T-helper 1 cell (primary cell): ENCODE measurements at regions not wholly inside any gene's neighbourhood (a gene's known extent, or its start where the extent isn't known, plus 50 kb on each side); places are given as distances from the start of the nearest gene placed in this dataset.

Experiments used
- DNase-seq, 5 donors: peaks; one replicate each; pipeline ENCODE4 v3.0.0-alpha.2; 2012 to 2020

DNA sequence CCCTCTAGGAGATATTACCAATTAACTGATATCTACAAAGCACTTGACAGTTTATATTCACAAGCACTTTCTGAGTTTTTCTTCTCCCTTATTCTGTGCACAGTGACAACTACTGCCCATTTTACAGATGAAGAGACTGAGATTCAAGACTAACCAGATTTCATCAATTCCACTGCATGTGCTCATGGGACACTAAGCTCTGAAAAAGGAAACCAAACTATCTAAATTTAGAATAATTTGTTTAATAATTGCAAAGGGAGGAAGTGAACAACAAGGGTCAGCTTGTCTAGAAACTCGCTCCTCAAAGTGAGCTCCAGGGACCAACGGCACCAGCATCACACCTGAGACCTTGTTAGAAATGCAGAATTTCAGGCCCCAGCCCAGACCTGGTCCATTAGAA lies 50.8 kb upstream of the MYLIP start:
- no peak for DNase-seq

DNA sequence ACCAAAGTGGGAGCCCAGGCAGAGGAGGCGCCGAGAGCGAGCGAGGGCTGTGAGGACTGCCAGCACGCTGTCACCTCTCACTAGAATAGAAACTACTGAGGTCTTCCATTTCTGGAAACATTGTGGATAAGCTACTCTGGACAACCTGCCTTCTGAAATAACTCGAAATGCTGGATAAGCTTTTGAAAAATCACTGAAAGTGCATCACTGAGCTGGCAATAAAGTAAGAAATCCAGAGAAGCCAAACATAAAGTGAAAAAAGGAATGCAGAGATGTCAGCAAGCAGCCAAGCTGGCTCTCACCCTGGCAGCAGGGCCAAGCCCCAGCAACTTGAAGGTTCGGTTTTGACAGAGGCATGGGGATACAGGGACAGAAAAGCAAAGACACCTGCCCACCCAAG lies 59.2 kb upstream of the MYLIP start:
- no peak for DNase-seq

DNA sequence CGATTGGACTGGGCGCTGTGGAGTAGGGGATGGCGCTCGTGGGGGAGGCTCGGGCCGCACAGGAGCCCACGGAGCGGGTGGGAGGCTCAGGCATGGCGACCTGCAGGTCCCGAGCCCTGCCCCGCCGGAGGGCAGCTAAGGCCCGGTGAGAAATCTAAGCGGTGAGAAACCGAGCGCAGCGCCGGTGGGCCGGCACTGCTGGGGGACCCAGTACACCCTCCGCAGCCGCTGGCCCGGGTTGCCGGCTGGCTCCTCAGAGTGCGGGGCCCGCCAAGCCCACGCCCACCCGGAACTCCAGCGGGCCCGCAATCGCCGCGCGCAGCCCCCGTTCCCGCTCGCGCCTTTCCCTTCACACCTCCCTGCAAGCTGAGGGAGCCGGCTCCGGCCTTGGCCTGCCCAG lies 59.7 kb upstream of the MYLIP start:
- DNase-seq = no peak

DNA sequence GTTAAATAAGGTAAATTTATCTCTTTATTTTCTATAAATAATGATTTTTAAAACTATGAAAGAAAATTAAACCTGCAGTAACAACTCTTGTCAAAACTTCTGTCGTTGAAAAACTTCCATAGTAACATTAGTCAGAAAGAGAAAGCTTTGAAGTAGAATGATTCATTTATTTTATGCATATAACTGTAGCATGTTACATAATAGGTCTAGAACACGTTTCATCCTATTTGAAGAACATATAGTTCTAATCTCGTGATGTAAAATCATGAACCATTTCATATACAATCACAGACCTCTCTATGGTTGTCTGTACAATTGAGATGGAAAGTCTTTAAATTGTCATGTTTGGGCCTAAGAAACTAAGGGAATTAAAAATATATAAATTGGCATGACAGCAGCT lies 61.3 kb upstream of the MYLIP start:
- no peak for DNase-seq

DNA sequence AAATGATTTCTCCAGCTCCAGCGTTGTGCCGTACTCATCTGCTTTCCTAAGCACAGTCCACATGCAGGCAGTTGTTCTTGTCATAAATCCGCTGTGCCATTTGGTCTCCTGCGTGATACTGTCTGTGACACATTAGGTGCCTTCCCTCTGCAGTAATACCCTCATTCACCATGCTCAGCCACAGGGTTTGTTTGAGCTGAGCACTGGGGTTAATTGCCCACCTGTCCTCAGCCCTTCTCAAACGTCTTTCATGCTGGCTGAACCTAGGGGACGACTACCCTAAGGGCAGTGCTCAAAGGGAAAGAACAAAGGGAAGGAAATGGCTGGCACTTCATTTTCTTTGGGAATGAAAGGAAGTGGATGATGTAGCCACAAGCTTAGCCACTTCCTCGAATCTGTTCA lies 64.2 kb upstream of the MYLIP start:
- DNase-seq = no peak

DNA sequence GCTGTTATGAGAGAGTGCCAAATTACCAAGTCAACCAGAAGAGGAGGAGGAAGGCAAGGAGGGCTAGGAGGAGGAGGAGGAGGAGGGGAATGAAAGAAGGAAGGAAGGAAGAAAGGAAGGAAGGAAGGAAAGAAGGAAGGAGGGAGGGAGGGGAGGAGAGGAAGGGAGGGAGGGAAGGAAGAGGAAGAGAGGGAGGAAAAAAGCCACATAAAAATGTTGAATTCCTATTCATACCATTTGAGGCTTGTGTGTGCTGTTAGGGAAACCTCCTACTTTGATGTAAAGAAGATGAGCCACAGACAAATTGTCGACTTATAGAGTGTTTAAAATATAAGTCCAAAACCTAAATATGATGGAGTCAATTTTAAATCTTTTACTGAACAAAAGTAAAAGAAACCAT lies 65.3 kb upstream of the MYLIP start:
- no peak for DNase-seq

DNA sequence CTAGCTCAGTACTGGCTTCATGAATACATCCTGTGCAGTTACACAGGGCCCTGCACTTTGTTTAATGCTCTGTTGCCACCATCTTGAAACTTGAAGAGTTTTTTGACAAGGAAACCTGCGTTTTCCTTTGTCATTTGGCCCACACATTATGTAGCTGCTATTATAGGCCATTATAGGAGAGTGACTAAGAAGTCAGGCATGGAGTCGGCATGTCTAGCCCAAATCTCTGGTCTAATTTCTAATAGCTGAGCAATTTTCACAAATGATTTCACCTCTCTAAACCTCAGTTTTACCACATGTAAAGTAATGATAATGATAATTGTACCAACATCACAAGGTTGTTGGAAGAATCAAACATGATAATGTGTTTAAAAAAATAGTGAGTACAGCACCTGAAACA lies 67.1 kb upstream of the MYLIP start:
- DNase-seq = no peak

DNA sequence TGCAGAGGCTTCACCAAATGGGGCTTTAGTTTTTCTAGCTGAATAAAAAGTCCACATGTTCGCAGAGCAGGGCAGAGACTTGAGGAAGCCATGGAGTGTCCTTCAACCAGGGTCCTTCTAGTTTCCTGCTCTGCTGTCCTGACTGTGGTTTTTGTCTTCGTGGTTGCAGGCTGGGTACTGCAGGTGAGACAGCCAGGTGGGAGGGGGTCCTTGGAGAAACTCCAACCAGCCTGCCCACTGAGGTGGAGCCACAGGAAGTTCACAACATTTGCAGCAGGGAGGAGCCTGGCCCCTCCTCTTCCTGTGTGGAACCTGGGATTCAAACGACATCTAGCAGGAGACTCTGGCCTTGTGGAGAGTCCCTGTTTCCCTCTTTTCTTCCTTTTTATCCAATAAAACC lies 68.8 kb upstream of the MYLIP start:
- DNase-seq = no peak

DNA sequence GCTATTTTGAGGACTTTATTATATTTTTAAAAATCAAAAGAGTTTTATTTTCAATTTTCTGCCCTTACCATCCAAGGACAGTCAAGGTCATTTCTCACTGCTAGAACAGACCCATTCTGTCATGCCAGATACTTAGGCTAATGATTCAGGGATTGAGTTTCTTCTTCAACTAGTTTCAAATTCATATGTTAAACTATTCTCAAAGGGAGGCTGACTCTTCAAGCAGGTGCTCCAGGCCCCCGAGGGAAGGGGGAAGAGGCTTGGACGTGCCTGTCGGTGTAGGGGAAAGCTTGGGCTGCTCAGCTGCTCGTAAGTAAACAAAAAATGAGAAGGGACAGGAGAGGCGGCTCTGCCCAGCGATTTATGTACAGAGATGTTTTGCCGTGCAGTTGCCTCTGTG lies 69.4 kb upstream of the MYLIP start:
- no peak for DNase-seq

DNA sequence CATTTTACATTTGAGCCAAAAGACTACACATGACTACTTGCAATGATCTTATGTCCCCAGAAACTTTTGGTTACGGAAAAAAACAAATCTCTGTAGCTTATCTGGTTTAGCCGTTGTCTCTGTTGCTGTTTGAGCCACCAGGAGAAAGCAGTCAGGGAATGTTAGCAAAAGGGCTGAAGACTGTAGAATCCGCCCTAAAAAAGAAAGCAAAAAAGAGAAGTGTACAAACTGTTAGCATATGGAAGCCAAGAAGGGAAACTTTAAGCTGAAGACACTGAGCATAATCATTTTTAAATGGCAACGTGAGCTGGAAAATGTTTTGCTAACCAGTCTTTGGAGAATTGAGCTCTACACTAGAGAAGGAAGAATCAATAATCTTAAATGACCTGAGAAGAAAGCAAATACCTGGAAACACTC lies 69.9 kb upstream of the MYLIP start:
- no peak for DNase-seq

DNA sequence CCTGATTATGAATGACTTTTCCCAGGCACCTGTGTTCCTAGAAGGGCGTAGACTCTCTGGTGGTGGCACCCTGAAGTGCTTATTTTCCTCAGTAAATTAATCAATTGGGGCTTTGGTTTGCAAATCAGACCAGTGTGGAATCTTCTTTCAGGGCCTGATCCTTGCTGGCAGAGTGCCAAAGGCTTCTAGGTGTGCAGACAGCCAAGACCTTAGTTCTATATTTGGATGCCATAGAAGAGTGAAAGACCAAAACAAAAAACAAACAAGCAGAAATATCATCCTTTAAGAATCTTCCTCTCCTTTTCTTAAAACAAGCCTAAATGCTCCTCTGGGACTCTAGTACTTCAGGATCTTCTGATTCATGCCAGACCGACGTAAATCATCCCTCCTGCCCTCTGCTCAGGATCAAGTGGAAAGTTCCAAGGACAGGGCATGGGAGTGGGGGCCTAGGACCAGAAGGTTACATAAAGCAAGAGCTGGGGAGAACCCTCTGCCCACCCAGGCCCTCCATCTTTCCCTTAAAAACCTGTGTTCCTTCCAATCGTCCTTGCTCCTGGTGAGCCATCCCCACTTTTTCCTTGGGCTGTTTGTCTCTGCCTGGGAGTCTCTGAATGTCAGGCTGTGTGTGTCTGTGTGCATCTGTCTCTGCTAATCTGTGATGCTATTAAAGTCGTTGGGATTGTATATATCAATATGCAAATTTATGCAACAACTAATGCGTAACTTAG lies 70.5 kb upstream of the MYLIP start:
- no peak for DNase-seq

DNA sequence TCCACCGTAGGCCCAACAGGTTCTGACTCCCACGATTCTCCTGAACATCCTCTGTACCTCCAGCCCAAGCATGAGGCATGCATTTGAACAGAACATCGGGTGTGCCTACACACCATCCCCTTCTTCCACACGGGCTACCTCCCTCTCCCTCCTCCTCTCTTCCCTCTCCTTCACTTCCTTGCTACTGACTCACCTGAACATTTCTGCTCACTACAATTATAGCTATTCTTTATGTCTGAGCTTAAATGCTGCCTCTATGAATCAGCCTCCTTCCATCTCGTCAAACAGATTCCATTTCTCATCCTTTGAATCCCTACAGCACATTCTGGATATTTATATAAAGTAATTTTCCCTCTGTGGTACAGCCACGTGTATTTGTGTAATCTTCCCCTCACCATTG lies 71.4 kb upstream of the MYLIP start:
- no peak for DNase-seq

DNA sequence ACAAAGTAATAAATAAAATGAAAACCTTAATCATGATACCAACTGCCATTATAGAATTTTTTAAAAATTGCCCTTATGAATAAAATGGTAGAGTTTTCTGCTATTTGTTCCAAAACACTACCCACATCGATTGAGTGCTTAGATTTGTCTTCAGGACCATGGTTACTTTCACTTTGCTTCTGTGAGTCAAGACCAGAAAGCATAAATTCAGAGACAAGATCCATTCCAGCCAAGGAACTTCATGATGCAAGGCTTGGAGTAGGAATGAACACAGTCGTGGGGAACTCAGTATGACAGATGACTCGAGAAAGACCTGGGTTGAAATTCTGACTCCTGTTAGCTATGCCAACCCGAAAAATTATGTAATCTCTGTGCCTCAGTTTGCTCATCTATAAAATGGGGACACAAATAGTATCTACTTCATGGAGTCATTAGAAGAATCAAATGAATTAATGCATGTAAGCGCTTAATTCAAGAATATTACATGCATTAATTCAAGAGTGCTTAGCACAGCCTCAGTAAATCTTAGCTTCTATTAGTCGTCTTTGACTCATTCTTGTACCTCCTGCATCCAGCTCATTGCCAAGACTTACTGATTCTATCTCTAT lies 72.5 kb upstream of the MYLIP start:
- no peak for DNase-seq

DNA sequence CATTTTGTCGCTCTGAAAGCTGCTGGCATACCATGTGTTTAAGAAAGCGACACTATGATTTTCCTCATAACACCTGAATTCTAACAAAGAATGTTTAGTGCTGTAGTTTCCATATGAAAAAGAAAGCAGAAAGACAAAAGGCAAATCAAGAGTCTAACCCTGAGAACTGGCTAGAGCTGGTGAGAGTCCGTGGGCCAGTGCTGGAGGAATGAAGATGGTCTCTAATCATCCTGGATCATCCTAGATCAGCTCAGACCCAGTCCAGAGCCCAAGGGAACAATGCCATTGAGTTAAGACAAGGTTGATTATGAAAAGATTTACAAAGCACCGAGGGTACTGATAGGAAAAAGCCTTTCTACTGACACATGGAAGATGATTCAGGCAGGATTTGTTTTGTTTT lies 73.0 kb upstream of the MYLIP start:
- DNase-seq = no peak

DNA sequence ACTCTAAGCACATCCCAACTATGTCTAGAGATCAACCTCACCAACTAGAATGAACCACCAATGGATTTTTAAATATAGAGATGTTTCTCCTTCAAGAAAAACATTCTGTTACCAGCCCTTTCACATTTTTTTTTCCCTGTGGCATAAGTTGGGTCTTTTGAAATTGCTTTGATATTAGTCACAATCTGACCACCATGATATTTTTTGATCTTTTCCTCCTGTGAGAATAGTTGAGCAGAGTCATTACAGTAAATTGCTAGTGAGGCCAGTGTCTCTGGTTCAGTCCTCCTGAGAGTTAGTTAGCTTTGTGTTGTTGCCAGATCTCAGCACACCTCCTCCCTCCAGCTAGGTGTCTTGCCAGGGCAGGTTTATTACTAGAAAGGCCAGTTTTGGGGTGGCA lies 79.7 kb upstream of the MYLIP start:
- no peak for DNase-seq

DNA sequence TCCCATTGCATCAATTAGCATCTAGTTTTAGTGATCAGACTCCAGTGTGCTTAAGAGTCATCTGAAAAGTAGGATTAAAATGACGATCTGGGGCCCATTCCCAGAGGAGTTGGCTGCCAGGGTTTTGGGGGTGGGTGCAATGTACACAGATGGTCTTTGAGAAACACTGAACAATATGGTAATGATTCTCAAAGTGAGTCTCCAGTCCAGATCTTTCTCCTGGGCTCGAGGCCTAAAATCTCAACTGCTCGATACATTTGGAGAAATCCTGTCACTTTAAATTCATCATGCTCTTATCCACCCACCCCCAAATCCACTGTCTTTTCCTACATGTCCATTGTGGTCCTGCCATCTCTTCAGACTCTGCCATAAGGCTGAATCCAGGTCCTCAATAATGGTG lies 80.7 kb upstream of the MYLIP start:
- DNase-seq = no peak

DNA sequence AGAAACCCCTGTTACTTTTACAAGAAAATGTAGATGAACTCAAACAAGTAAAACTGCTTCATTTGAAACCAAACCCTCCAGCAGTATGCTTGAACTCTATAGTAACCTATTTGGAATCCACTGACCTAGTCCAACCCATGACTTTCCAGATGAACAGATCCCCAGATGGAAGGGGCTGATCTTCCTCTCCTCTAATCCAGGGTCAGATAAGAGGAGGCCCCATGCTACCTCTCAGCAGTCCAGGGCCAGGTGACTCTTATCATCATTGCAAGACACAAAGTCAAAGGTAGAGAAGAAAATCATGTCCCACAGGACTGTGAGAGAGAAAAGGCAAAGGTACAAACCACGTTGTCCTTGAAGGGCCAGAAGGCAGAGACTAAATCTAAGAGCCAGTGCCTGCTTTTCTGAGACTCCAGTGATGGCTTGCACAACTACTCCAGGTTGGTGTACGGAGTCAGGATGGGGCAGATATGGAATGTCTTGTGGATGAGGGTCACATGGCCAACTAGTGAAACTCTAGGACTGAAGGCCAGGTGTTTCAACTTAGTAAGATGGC lies 81.4 kb upstream of the MYLIP start:
- DNase-seq = no peak

DNA sequence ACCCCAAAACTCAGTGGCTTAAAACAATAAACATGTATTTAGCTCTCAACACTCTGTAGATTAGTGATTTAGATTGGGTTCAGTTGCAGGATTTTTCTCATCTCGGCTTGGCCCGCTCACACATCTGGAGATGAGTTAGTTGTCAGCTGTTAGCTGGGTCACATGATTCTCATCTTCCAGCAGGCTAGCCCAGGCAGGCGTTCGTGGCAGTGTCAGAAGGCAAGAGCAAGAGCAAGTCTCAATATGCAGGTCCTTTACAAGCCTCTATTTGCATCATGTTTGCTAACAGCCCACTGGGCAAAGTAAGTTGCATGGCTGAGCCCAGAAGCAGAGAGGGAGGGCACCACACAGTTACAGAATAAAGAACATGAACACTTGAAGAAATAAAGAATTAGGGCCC lies 83.6 kb upstream of the MYLIP start:
- no peak for DNase-seq

DNA sequence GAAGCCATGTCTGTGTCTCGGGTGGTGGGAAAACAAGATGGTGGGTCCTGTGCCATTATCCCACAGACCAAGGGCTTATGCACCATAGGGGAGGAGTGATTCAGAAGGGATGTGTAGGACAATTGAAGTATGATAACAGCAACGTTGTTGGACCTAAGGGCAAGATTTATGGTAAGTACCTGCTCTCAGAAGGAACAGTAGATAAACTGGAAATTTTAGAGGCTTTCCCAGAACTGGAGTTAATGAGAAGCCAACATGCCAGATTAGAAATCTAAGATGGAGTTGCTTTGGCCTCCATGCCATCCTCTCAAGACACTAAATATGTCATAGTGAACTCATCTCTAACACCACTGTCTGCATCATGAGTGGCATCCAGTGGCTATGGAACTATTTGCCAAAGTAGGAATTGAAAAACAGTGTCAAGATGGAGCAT lies 84.7 kb upstream of the MYLIP start:
- DNase-seq = no peak

DNA sequence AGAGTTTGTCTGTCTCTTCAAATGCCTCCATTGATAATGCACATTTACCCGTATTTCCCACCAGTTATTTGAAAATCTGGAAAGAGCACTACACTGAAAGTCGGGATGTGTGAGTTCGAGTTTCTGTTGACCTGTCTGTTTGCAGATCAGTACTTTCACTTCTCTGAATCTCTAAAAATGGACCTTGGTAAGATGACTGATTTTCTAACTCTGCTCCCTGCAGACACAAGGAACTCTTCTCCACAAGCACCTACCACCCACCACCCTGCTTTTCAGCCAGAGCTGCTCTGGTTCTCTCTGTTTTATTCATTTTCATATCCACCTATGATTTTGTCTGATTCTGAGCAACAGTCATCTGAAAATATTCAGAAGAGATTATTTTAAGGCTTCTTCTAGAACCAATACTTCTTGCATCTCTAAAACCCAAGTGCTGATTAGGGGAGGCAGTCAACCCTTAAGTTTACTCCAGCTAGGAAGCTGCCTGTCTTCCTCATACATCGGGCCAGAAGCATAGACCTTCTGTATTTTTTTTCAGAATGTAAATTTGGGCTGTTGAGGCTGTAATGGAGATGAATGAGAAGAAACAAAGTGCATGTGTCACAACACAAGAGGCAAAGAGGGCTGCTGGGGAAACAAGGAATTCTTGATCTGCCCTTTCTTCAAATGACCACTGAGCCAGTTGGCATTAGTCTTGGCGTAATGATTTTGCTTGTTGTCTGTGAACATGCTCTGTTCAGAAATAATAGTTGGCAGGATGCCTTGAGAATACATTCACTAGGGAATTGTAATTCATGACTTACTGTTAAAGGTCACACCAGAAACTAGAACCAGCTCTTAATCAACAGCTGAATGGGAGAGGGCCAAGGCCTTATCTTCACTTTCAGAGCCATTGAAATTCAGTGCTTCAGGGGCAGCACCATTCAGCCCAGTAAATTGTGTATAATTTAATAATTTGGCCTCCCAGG lies 85.4 kb upstream of the MYLIP start:
- no peak for DNase-seq

DNA sequence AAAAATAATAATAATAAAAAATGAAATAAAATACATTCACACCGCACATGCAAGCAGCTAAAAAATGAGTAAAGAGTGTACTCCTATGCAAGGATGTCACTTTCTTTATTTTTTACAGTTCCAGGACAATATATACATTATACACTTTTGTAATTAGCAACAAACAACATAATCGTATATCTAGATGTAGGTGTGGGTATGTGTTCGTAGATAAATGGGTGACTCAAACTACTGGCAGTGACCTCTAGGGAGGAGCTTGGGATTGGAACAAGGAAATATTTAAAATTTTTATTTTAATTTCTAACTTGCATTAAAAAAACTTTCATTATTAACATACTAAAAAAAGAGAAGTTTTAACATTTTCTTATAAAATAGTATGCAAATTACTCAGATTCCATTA lies 86.1 kb upstream of the MYLIP start:
- no peak for DNase-seq

DNA sequence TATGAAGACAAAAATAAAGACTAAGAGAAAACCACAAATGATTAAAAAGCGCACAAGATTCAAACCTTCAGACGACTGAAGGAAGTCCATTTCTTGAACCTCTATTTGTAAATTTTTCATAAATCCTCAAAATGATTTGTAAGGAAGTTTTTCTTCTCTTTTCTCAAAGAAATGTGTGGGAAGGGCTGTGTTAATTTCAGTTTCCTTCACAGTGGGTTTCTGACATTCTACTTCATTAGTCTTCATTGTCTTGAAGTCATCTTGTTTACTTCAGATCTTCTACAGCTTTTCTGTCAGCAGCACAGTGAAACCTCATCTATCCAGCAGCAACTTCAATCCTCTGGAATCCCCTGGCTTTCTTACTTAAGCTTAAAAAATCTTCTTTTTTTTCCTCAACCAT lies 87.6 kb upstream of the MYLIP start:
- no peak for DNase-seq

DNA sequence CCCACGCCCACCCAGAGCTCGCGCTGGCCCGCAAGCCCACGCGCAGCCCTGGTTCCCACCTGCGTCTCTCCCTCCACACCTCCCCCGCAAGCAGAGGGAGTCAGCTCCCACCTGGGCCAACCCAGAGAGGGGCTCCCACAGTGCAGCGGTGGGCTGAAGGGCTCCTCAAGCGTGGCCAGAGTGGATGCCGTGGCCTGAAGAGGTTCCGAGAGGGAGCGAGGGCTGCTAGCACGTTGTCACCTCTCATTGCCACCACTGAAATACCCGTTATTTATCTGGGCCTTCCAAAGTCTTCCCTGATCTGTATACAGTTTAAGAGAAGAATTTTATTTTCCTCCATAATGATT lies 88.3 kb upstream of the MYLIP start:
- DNase-seq = no peak
